AG08396 (cell line): ENCODE measurements at regions not wholly inside any gene's neighbourhood (a gene's known extent, or its start where the extent isn't known, plus 50 kb on each side); places are given as distances from the start of the nearest gene placed in this dataset.

Source experiments
- DNase-seq: peaks from one replicate; pipeline ENCODE4 v3.0.0; 2012; ENCODE audit warnings: low spot score, mixed read lengths

DNA sequence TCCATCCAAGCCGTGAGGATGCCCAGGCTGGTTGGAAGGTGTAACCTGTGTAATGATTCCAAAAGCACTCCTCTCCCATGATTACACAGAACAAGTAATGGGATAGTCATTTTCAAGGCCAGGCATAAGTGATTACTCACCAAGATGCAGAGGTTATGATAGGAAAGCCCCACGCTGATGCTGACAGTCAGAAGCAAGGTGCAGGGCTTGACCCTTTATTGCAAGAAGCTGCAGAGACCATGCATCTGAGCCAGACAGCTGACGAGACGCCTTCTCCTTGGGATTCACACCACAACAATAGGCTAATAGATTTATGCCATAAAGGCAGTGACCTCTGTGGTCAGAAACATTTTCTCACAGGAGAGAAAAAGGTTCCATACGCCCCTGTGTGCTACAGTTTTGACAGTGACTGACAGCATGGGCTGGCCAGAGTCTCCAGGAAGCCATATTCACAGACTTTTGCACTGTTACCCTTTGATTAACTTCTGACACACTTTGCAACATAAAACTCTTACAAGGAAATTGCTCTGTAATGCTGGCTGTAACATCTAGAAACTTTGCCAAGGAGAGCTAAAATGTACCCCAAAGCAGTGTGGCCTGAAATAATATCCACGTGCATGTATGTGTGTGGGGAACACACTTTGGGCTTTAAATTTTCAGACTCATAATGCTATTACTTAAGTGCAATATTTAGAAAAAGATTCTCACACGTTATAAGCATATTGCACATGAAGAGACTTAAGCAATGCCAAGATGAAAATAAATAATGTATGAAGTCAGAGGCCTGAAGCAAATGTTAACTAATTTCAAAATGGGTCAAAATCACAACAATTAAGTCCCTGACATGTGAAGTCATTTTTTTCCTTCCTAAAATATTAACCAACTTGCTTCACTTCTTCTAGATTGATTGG is 1079.0 kb upstream of the TENM4 start:
- DNase-seq, result no peak

DNA sequence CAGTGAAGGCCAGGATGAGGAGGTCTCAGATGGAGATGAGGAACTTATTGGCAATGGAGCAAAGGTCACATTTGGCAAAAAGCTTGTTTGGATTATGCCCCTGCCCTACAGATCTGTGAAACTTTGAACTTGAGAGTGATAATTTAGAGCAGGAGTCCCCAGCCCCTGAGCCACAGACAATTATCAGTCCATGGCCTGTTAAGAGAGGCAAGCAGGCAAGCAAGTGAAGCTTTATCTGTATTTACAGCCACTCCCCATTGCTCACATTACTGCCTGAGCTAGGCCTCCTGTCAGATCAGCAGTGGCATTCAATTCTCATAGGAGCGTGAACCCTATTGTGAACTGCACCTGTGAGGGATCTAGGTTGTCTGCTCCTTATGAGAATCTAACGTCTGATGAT is 1076.9 kb upstream of the TENM4 start:
- no peak for DNase-seq

DNA sequence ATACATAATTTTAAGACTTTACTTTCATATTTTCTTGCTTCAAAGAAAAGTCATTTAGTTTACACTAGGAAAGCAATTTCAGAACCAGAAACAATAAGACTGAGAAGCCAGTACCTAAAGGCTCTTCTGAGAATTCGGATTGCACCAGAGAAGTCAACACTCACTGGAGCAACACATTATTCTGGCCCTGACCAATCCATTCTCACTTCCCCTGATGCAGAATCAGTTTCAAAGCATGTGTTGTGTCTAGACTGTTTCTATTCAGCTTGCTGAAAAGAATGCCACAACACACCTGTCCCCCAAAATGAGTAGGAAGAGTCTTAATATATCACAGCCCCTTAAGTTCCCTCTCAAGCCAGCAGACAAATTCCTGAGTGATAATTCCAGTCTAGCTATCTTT is 1074.3 kb upstream of the TENM4 start:
- no peak for DNase-seq

DNA sequence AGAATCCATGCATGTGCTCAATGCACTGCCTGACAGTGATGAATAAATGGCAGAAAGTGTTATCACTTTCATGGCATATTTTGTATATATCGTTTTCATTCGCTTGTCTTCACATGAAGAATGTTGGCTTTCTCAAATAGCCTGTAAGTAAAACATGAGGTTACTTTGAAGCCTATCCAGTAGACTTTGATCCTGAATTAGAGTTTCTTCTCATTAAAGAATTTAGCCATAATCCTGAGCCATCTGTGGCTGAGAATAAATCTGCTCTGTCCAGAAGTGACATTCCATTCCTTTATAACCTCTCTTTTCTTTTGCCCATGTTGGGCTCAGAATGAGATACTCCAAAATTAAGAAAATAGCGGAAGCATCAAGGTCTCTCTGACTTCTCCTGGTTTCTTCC is 1071.7 kb upstream of the TENM4 start:
- DNase-seq, result no peak

DNA sequence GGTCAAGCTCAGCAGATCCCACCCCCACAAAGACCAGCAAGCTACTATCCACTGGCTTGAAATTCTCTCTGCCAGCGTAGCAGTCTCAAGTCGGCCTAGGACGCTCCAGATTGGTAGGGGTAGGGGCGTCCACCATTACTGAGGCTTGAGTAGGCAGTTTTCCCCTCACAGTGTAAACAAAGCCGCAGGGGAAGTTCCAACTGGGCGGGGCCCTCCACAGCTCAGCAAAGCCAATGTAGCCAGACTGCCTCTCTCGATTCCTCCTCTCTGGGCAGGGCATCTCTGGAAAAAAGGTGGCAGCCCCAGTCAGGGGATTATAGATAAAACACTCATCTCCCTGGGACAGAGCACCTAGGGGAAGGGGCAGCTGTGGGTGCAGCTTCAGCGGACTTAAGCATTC is 1064.9 kb upstream of the TENM4 start:
- no peak for DNase-seq

DNA sequence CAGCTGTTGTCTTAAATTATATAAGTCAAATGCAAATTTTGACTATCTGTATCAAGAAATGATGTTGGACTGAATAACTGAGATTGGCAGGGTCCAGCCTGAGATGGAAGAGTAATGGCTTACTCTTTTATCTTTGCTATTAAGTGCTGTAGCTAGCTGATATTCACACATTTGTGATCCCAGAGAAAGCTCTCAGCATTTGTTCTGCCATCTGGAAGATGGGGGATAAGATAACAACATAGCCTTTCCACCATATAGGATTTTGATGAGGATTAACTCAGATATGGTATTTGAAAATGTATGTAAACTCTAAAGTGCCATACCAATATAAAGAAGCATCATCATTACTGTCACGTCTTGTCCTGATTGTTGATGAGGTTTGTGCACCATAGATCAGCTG is 1063.2 kb upstream of the TENM4 start:
- DNase-seq, result no peak

DNA sequence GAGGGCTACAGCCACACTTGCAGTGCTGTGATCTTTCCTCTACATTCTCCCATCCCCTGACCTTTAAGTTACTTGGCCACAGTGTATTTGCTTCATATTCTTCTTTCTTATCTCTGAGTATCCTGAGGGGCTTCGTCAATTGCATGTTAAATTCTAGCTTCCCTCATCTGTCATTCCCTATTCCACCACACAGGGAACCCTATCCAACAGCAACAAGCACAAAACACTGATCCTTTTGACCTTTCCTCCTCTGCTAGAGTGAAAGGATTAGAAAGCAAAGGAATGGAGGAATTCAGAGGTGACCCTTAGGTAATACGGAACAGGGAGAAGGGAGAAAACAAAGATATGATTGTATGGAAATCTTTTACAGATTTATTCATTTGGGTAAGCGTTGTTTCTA is 1061.7 kb upstream of the TENM4 start:
- no peak for DNase-seq

DNA sequence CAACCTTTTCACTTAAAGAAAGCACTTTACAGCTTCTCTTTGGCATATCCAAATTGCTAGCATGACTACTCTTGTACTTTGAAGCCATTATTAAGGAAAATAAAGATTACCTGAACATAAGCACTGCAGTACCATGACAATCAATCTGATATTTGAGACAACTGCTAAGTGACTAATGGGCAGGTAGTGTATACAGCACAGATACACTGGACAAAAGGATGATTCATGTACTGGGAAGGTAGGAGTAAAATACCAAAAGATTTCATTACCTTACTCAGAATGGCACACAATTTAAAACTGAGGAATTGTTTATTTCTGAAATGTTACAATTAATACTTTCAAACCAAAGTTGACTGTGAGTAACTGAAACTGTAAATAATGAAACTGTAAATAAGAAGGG is 1054.3 kb upstream of the TENM4 start:
- DNase-seq, result no peak

DNA sequence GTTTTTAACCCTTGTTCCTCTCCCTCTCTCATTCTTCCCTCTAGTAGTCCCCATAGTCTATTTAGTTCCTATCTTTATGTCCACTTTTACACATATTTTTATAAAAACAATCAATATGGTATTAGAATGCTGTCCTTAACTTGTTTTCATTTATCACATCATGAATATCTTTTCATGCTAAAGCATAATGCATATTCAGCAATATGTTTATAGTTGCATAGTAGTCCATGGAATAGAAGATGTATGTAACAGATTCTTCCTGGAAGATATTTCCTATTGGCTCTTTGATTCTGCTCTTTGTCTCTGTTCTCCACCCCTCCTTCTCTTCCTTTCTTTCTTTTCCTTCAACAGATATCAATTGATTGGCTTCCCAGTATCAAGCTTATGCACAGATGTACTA is 1047.1 kb upstream of the TENM4 start:
- DNase-seq, result no peak

DNA sequence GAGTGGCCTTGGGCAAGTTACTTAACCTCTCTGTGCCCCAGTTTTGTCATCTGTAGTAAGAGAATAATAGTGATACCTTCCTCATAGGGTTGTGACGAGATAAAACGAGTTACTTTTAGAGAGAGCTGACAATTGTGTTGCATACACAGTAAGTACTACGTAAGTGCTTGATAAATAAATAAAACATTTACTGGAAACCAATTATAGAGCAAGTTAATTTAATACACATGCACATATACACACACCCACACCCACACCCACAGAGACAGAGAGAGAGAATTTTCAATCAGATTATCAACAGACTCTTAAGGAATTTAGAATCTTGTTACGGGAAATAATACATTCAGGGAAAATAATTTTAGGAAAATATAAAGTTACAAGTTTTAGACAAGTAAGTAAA is 1045.8 kb upstream of the TENM4 start:
- no peak for DNase-seq

DNA sequence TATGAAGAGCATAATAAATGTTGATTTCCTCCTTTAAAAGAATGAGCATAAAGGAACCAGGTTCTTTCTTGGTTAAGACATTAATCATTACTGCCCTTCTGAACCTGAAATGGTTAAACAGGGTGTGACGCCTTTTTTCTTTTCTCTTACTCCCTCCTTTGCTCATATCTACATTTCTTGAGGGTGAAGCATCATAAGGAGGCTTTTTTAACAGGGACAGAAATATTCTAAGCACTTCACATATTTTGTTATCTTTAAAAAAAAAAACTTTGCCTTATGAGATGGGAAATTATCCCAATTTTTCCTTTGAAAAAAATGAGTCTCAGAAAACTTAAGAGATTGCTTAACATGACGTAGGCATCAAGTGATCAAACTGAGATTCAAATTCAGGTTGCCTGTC is 1036.3 kb upstream of the TENM4 start:
- DNase-seq, result no peak

DNA sequence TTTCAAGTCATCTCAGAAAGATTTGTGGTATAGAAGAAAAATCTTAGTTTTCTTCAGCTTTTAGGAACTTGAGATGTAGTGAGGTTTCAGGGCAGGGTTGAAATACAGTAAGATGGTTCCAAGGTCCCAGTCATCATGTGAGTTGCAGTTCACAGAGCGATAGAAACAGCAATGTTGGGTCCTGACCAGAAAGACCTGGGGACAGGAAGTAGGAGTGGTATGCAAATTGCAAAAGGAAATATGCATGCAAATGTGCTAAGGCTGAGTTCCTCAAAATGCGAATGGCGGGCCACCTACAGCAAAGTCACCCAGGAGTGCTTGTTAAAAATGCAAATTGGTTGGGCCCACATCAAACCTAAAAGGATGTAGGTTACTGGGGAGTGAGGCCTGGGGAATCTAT is 1032.7 kb upstream of the TENM4 start:
- DNase-seq, result no peak

DNA sequence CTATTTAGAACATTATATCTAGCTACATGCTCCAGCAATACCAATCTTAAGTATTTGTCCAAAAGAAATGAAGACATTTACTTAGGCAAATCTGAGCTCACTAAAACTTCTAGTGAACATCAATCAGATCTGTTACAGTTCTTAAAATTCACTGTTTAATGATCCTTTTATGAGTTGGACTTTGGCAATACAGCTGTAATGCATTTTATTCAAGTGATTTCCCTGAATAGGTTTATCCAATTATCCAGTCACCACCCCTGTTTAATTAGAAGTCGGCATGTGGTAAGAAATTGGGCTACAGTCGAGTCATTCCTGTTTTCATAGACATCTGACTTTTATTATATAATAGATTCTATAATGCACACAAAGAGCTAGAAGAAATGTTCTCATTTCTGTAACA is 1029.0 kb upstream of the TENM4 start:
- DNase-seq, result no peak

DNA sequence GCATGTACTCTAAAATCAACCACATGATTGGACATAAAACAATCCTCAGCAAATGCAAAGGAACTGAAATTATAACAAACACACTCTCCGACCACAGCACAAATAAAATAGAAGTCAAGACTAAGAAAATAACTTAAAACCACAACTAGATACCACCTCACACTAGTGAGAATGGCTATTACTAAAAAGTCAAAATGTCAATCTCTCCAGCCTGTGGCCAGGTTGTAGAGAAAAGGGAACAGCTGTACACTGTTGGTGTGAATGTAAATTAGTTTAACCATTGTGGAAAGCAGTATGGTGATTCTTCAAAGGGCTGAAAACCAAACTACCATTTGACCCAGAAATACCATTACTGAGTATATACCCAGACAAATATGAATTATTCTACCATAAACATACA is 1025.7 kb upstream of the TENM4 start:
- no peak for DNase-seq

DNA sequence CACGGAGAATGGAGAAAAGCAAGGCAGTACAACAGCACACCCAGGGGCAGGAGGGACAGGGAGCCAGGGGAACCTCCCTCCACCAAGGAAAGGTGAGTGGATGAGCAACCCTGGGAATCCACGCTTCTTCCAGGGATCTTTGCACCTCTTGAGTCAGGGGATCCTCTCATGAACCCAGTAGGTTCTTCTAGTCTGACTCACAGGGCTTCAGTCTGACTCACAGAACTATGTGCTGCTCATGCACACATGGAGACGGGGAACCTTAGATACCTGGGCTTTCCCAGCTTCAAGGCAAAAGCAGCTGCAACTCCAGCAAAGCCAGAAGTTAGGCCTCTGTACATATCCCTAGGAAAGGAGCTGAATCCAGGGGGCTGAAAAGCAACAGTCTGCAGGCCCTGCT is 1021.4 kb upstream of the TENM4 start:
- no peak for DNase-seq

DNA sequence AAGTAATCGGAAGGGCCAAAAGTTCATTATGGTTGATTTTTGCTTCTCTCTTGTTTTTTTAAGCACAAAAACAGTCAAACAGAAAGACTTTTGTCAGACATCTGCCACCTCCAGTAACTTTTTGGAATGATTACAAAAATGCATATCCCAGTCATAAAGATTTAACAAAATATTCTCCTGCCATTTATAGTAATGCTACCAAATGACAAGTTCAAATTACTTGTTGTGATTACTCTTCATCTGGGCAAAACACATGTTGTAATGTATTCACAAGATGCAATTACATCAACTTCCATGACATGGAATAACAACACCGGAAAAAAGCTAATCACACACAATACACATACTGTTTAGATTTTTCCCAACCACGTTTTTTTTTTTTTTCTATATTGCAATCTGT is 1017.5 kb upstream of the TENM4 start:
- DNase-seq, result no peak

DNA sequence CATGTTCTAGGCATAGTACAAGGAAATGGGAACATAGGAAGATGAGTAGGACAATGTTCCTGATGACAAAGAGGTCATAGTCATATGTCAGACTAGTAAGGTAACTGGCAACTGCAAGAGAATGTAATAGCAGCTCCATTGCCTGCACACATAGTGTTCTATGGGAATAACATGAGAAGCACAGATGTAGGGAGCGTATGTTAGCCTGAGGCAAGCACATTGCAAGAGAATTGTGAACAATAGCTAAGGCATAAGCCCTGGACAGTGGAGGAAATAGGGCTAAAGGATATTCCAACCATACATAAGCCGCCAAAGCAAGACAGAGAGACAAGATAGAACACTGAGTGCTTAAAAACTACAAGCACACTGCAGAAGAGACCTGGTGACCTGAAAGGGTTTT is 1017.0 kb upstream of the TENM4 start:
- DNase-seq, result no peak

DNA sequence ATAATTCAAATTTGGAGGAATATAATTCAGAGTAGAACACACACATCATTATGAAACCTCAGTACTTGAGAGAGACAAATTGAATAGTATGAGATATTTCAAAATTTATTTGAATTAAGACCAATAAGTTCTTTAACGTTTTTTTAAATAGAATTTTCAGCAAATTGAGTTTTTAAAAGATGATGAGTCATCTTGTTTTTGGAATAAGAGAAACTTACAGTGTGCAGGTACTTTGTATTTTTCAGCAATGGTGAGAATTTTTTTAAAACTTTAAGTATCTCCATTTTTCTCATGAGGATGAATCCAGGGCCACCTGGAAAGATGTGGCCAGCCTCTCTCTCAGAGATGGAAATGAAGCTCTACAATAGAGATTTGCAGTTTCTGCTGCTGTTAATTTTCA is 1015.0 kb upstream of the TENM4 start:
- DNase-seq, result no peak

DNA sequence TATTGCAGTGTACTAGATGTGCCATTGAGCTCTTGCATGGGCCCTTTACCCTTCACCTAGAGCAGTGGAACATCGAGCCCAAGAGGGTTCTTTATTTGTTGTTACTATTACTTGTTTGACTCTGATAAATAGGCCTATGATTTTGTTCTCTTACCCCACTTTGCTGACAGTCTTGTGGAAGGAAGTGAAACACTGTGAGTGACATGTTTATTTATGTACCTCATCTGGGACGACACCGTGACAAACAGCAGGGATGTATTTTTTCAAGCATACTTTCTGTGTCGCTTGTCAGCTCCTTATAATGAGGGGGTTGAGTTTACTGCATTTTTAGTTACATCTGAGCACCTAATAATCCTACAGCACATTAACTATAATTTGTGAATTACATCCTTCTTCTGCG is 1010.3 kb upstream of the TENM4 start:
- no peak for DNase-seq

DNA sequence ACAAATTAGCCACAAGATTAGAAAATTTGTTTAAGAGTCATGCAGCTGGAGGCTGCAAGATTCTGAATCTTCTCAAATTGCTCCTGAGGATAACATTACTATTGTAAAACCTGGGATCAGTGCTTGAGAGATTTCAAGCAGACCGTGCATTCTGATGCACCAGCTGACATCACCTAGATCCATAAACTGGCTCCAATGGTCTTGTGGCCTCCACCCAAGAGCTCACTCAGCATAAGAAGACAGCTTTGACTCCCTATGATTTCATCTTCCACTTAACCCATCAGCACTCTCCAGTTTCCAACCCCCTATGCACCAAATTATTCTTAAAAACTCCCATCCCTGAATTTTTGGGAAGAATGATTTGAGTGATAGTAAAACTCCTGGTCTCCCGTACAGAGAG is 1007.9 kb upstream of the TENM4 start:
- DNase-seq, result no peak

DNA sequence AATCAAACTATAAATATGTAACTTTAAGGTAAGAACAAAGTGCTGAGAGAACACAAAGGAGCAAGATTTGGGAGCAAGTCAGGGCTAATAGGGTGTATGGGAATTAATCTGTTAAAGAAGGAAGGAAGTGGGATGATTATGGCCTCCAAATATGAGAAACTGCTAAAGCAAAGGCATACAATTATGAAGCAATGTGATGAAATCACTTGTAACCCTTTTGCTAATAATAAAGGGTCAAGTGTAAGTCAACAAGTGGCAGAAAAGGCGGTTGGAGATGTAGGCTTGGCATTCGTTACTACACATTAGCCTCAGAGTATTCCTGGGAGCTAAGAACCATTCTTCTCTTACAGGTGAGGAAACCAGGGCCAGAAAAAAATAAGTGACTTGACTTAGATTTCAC is 1002.3 kb upstream of the TENM4 start:
- no peak for DNase-seq

DNA sequence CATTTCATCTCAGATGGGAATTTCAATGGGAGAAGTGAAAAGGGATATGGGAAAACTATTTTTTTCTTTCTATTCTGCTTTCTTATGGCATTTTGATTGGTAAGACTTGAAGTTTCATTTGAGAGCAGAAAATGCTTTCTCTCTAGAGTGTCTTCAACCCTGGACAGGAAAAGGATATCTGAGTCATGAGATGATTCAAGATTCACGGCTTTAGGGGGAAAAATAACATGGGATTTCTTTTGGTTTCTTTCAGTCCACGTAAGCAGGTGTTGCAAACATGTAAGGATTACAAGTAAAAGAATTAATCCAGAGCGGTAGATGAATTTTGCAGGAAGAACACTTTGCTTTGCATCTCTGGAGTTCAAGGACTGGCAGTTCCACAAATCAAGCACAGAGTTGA is 1001.0 kb upstream of the TENM4 start:
- no peak for DNase-seq

DNA sequence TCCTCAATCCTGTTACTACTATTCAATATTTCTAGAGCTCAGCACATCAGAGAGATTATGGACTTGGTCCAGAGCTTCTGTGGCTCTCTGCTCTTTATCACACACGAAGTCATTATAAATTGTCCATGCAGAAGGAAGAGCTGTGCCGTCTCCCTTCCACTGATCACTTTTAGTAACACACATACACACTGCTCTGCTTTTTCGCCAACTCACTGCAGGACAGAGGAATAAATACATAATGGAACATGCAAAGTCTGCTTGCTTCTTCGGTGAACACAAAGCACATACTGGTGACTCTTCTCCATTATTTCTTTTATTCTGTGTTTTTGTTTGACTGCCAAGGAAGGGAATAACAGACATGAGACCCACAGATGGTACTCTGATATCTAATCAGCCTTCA is 1000.0 kb upstream of the TENM4 start:
- no peak for DNase-seq

DNA sequence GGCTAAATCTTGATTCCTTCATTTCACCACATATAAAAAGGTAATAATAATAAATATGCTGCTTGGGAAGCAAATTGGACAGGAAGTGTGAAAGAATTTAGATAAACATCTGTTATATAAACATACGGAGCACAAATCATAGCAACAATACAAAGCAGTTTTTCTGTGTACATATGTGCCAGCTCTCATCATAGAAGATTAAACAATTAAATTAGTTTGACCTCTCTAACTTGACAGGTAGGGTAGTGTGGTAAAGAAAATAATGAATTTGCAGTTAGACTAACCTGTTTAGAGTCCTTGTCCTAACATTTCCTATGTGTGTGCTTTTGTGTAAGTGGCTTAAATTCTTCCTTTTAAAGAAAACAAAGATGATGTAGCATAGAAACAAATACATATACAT is 995.7 kb upstream of the TENM4 start:
- DNase-seq, result no peak
